C4-2B (cell line): ENCODE measurements at regions not wholly inside any gene's neighbourhood (a gene's known extent, or its start where the extent isn't known, plus 50 kb on each side); places are given as distances from the start of the nearest gene placed in this dataset.

ENCODE experiments used
- H3K27ac ChIP-seq: fragments of 450-650 bp; 2 replicates; pipeline ENCODE4 v1.5.1; 2017
- ZFX ChIP-seq: fragments of 450-650 bp; IDR thresholded peaks from 2 replicates; pipeline ENCODE4 v1.6.1; 2017
- TF ChIP-seq, protein P1 (sequence below): fragments of 450-650 bp; conservative IDR thresholded peaks from 2 replicates; pipeline ENCODE4 v1.5.1; 2017; ENCODE audit warnings: mild to moderate bottlenecking

DNA sequence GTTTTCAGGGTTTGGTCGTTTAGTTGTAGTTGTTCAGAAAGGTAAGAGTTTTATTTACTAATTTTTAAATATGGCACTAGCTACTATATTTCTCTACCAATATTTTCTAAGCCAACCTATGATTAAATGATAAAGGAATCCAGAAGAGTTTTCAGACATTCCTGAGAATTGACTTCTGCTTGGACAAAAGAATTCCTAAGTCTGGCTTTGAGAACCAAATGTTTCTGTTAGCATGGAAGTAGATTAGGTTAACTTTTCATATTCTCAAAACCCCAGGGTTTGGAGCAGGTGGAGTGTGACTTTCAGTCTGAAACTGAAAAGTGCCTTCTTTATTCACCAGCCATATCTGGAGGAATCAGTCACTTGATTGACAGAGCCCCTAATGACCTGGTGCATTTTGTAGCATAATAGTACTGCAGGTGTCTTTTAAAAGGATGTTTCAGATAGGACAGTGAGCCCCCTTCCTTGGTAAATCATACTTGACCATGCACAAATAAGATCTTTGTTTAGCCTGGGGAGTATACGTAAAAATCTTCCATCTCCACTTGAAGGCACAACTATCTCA lies 457.0 kb upstream of the ZNF462 start:
- TF ChIP-seq ZFX = no peak
- TF ChIP-seq, protein P1, sequence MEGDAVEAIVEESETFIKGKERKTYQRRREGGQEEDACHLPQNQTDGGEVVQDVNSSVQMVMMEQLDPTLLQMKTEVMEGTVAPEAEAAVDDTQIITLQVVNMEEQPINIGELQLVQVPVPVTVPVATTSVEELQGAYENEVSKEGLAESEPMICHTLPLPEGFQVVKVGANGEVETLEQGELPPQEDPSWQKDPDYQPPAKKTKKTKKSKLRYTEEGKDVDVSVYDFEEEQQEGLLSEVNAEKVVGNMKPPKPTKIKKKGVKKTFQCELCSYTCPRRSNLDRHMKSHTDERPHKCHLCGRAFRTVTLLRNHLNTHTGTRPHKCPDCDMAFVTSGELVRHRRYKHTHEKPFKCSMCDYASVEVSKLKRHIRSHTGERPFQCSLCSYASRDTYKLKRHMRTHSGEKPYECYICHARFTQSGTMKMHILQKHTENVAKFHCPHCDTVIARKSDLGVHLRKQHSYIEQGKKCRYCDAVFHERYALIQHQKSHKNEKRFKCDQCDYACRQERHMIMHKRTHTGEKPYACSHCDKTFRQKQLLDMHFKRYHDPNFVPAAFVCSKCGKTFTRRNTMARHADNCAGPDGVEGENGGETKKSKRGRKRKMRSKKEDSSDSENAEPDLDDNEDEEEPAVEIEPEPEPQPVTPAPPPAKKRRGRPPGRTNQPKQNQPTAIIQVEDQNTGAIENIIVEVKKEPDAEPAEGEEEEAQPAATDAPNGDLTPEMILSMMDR = no peak
- H3K27ac ChIP-seq = no peak overlapping the region

DNA sequence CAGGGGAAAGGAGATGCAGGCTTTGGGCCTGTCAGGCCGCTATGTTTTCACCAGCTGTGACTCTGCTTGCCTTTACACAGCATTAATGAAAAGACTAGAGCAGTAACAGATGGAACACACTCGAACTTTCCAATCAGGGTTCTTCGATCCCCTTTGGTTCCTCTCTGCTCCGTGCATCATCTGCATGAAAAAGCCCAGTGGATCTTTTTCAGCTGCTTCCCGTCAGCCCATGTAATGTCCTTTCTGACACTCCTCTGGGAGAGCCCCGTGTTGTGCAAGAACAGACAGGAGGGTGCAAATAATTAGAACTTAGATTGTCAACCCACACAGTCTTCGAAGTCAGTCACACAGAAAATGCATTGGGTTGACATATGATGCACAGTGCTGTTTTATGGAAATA lies 448.9 kb upstream of the ZNF462 start:
- TF ChIP-seq ZFX = no peak
- TF ChIP-seq, protein P1 = no peak
- no peak overlapping the region for H3K27ac ChIP-seq

DNA sequence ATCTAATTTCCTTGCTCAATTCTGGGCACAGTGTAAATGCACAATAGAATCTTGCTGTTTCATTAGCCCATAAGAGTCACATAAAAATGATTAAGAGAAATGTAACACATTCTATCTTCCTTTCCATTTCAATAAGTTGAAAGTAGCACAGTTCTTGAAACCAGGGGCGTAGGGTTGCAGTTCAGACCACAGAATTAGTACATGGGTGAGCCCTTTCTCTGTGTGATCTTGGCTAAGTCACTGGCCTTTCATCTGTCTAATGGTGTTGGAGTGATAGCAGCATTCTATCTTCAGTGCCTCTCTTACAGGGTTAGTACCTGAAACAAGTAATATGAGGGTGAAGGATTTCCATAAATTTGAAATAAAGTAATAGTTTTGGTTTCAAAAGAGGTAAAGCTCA lies 445.3 kb upstream of the ZNF462 start:
- no peak overlapping the region for H3K27ac ChIP-seq
- TF ChIP-seq ZFX = no peak
- TF ChIP-seq, protein P1 = no peak

DNA sequence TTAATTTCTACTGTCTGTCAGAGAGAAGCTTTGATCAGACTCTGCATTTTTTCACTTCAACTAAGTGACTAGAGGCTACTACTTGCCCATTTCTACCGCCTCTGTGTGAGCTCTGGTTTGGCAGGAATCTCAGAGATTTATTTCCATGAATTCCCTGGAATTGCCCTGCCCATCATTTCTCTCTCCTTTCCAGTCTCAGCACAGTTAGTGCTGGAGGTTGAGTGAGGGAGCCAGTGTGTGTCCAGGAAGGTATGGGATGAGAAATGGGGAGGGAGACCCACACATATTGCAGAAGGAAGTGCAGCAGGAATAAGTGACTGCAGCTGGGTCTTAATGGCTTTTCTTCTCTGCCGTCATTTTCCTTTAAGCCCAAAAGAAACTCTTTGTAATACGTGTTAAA lies 443.1 kb upstream of the ZNF462 start:
- H3K27ac ChIP-seq = no peak overlapping the region
- TF ChIP-seq, protein P1 = no peak
- TF ChIP-seq ZFX = no peak

DNA sequence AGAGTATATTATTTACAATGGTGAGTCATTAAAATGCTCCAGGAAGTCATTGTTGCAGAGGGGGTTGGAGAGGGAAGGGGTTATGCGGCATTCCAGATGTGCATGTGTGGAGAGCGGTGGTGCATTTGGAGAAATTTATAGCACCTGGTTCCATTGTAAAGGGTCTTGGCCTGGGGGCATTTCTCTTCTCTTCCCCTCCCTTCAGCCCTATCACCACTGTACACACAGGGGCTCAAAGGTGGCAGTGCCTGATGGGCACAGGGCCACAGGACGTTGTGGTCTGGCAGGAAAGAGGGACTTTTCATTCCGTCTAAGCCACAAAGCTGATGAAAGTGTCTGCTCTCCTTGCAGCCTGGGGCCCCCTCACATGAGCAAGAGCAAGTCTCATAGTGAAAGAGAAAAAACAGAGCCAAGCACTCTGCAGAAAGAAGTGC lies 442.4 kb upstream of the ZNF462 start:
- TF ChIP-seq ZFX = no peak
- TF ChIP-seq, protein P1 = no peak
- no peak overlapping the region for H3K27ac ChIP-seq

DNA sequence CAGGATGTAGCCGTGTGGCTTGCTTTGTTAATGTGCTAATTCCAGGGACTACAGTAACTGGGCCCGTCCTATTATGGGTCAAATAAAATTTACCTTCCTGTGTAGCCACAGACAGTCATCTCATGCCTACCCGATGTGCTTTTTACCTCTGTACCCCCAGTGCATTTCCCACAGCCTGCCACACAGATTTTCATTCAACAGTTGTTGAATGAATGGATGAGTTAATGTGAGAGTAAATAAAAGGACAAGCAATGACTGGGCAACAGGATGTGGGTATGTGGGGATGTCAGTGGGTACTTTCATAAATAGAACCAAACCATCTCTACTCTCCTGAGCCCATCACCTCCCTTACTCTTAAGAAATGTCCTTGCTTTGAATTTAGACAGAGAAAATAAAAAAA lies 441.2 kb upstream of the ZNF462 start:
- H3K27ac ChIP-seq = no peak overlapping the region
- TF ChIP-seq, protein P1 = no peak
- TF ChIP-seq ZFX = no peak

DNA sequence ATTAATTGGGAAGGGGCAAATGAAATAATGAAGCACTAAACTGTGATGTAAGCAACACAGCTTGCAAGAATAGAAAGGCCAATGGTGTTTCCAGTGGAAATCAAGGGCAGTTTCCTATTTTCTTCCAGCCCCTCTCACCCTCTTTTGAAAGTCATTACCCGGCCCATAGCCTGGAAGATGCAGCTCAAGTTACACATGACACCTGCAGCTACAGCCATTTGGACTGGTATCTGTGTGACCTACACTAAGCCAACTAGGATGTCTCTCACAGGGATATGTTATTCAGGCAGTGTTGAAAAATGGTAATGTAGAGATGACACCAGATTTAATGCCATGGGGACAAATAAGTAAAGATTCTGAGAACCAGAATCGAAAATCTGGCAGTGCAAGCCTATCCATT lies 439.4 kb upstream of the ZNF462 start:
- no peak overlapping the region for H3K27ac ChIP-seq
- TF ChIP-seq ZFX = no peak
- TF ChIP-seq, protein P1 = no peak
